ENCODE measurements at regions not wholly inside any gene's neighbourhood (a gene's known extent, or its start where the extent isn't known, plus 50 kb on each side); places are given as distances from the start of the nearest gene placed in this dataset.

DNA sequence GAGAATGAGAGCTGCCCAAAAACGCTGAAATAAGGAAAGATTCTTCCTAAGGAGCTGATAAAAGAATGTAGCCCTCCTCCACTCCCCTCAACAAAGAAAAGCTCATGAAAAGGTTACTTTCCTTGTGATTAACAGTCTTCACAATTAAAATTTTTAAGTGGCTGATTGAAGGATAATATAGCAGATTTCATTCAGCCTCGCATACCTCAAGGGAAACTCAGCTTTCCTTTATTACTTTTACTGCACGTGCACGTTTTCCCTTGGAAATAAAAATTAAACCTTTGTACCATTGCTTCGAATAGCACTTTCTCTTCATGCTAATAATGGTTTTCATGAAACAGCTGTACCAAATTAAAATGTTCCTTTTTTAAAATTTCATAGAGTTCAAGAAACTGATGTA lies 234.0 kb upstream of the GRAMD2B start:
- H3K4me3 ChIP-seq (ENCODE audit: low read depth, low read length) = no peak overlapping the region

DNA sequence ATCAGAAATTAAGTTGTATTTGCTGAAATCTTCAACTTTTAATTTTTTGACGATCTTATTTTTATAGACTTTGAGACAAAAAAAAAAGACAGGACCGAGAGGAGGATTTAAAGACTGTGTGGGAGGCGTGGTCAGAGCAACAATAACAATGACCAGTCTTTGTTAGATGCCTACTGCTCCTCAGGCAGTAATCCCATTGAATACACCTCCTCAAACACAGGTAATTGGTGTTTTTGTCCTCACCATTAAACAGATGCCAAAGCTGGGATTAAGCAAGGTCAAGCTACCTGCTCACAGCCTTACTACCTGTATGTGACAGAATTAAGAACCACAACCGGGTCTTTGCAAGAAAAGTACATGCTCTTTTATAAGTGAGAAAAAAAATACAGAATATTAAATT lies 233.3 kb upstream of the GRAMD2B start:
- no peak overlapping the region for H3K4me3 ChIP-seq (ENCODE audit: low read depth, low read length)

DNA sequence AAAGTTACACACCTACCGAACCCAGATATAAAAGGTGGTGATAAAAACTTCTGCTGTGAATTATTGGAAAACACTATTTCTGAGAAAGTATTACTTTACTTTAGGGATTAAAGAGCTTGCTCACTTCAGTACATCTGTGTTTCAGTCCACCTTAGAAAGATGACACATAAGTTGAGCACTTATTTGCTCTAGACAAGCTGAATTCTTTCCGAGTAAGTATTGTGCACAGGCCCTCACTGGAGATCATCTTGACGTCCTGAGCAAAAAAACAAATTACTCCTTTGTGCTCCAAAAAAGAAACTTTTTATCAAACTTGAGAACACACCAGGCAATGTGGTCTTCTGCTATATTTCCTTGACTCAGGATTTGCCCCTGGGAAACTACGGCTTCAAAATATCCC lies 231.0 kb upstream of the GRAMD2B start:
- H3K4me3 ChIP-seq (ENCODE audit: low read depth, low read length) = no peak overlapping the region

- no peak overlapping the region for H3K4me3 ChIP-seq (ENCODE audit: low read depth, low read length)
Measured at GRCh38 chr5:126195410-126196100, 227.7 kb upstream of the GRAMD2B start.

- H3K4me3 ChIP-seq (ENCODE audit: low read depth, low read length) = no peak overlapping the region
Measured at GRCh38 chr5:126198531-126198930, 224.7 kb upstream of the GRAMD2B start.

DNA sequence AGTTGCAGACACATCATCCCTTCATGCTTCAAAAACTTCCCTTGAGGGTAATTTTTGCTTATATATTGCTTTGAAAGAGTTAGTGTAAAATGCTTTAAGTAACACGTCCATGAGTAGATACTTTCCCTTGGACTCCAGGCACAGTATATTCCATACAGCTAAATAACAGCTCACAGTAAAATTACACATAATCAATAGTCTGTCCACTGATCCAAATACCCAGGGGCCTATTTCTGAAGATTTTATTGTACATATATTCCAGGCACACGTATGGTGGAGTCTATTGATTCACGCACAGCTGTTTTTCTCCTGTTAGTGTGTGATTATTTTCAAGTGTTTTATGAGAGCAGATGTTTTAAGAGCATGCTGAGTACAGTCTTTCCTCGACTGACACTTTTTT lies 223.7 kb upstream of the GRAMD2B start:
- no peak overlapping the region for H3K4me3 ChIP-seq (ENCODE audit: low read depth, low read length)

DNA sequence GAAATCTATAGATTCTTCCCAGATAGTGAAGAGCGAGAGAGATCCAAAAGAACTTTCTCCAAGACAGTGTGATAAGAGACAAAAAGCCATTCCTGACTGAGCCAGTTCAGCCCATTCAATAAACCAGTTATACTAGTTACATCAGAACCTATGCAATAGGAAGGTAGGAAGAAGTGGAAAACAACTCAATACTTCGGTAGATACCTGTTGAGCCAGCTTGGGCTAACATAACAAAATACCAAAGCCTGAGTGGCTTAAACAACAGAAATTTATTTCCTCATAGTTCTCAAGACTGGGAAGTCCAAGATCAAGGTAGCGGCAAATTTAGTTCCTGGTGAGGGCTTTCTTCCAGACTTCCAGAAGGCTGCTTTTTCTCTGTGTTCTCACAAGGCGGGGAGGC lies 214.5 kb upstream of the GRAMD2B start:
- no peak overlapping the region for H3K4me3 ChIP-seq (ENCODE audit: low read depth, low read length)

GRCh38 chr5:126210955-126211354 lies 212.3 kb upstream of the GRAMD2B start:
- H3K4me3 ChIP-seq (ENCODE audit: low read depth, low read length) = no peak overlapping the region

DNA sequence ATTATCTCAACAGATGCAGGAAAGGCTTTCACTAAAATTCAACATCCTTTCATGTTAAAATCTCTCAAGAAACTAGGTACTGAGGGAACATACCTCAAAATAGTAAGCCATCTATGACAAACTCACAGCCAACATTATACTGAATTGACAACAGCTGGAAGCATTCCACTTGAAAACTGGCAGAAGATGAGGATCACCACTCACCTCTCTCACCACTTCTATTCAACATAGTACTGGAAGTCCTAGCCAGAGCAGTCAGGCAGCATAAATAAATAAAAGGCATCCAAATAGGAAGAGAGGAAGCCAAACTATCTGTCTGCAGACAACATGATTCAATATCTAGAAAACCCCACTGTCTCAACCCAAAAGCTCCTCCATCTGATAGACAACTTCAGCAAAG lies 203.6 kb upstream of the GRAMD2B start:
- no peak overlapping the region for H3K4me3 ChIP-seq (ENCODE audit: low read depth, low read length)

- H3K4me3 ChIP-seq (ENCODE audit: low read depth, low read length) = no peak overlapping the region
Measured at GRCh38 chr5:126220725-126221124, 202.5 kb upstream of the GRAMD2B start.

- H3K4me3 ChIP-seq (ENCODE audit: low read depth, low read length) = no peak overlapping the region
Measured at GRCh38 chr5:126228934-126229333, 194.3 kb upstream of the GRAMD2B start.

DNA sequence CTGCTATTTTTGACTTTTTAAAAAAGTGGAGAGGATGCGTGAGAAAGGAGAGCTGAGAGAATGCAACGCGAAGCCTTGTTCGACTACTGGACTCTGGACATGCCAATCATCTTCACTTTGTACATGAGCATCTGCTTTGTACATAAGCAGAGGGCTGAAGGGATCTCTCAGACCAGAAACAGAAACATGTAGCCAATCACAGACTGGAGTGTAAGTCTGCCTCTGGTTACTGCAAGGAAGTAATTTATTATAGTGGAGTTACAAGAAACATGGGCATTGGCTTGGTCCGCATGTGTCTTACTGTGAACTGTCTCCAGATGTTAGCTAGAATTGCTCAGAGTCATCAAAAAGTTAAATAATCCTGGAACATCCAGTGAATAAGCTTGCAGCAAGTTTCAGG lies 190.0 kb upstream of the GRAMD2B start:
- H3K4me3 ChIP-seq (ENCODE audit: low read depth, low read length) = no peak overlapping the region

GRCh38 chr5:126234563-126235195 lies 188.5 kb upstream of the GRAMD2B start:
- H3K4me3 ChIP-seq (ENCODE audit: low read depth, low read length) = no peak overlapping the region

DNA sequence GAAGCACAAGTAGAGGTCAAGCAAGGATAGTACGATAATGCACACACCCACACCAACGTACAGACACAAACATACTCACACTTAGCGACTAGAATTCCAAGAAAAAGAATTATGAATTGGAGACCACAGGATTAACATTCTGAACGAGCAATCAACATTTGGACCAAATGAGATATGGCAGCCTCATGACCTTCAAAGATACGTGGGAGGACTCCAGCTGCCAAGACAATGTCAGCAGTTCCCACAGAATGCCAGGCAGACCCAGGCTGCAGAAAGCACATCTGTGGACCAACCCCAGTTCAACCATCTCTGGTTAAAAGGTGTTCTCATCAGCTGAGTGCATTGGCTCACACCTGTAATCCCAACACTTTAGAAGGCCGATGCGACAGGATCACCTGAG lies 187.6 kb upstream of the GRAMD2B start:
- no peak overlapping the region for H3K4me3 ChIP-seq (ENCODE audit: low read depth, low read length)

GRCh38 chr5:126236994-126237393 lies 186.2 kb upstream of the GRAMD2B start:
- H3K4me3 ChIP-seq (ENCODE audit: low read depth, low read length) = no peak overlapping the region

DNA sequence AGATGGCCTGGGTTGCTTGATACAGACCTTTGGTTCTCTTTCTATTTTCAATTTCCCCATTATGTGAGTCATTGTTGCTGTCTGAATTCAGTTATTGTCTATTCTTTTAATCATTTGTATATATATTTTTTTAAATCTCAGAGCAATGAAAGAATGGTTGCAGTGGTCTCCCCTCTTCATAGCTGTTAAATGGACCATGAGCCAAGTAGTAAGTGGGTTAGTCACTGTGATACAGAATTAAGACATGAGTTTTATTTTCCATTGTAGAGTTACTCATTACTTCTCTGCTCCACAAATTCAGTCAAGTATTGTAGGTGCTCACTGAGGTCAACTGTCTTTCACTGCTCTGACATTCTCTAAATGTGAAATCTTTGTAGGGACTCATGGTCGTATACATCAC lies 174.6 kb upstream of the GRAMD2B start:
- H3K4me3 ChIP-seq (ENCODE audit: low read depth, low read length) = no peak overlapping the region

- H3K4me3 ChIP-seq (ENCODE audit: low read depth, low read length) = no peak overlapping the region
Measured at GRCh38 chr5:126251024-126251423, 172.2 kb upstream of the GRAMD2B start.

DNA sequence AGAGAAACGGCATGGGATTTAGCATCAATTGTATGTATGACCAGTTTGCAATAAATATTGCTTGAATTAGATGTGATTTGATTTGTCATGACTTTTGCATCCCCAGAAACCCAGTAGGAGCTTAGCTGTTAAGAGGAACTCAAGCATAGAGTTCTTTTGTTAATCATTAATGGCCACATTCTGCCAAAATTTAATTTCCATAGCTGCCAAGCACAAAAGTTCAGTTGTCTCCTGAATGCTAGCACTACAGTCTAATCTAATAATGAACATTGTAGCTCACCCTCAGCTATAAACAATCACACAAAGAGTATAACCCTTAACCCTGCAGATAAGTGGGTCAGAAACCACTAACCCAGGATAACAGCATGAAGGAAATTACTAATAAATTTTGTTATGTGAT lies 169.8 kb upstream of the GRAMD2B start:
- H3K4me3 ChIP-seq (ENCODE audit: low read depth, low read length) = no peak overlapping the region

DNA sequence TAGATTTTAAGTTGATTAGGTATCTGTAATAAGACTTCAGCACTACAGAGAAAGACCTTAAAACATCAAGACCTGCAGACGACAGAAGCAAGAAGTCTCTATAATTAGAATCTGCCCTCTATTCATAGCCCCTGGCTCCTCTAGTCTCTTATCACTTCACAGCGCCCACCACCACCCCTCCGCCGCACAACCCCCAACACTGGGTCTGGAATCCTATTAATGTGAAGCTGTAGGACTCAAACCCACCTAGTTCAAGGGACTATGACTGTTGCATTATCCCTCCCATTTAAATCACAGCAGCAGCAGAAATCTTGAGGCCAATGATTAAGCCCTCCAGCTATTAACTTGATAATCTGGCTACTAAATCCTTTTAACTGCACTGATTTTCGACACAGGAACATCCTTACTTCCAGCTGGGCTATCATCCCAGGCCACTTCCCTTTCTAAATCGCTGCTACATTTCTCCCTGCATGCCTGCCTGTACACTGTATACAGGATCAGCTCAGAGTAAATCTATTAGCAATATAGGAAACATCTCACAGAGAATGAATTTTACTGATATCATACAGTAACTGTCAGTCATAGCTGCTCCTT lies 159.5 kb upstream of the GRAMD2B start:
- no peak overlapping the region for H3K4me3 ChIP-seq (ENCODE audit: low read depth, low read length)

- H3K4me3 ChIP-seq (ENCODE audit: low read depth, low read length) = no peak overlapping the region
Measured at GRCh38 chr5:126265917-126266316, 157.3 kb upstream of the GRAMD2B start.

DNA sequence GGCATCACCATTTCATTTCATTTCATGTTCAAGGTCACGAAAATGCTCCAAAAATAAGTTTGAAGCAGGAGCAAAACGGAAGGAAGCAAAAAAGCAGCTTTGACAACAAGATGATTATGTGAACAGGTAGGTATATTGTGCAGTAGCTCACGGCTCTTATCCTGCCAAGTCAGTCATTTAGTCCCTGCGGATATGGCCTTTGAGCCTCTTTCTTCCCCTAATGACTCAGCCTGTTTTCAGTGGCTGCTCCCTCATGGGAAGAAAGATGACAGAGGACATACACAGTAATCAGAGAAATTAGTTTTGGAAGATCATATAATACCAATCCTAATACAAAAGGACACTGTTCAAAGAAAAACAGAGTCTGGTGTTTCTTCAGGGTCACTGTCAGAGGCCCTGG lies 155.8 kb upstream of the GRAMD2B start:
- no peak overlapping the region for H3K4me3 ChIP-seq (ENCODE audit: low read depth, low read length)

DNA sequence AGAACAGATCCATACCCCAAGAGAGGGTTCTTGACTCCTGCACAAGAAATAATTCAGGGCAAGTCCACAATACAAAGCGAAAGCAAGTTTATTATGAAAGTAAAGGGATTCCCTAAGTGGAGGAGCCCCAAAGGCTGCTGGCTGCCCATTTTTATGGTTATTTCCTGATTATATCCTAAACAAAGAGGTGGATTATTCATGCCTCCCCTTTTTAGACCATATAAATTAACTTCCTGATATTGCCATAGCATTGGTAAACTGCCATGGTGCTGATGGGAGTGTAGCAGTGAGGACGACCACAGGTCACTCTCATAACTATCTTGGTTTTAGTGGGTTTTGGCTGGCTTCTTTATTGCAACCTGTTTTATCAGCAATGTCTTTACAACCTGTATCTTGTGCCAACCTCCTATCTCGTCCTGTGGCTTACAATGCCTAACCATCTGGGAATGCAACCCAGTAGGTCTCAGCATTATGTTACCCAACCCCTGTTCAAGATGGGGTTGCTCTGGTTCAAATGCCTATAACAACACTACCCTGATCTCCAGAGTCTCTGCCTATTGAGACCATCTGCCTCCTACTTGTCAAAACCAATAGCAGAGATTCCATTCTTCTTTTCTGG lies 154.4 kb upstream of the GRAMD2B start:
- H3K4me3 ChIP-seq (ENCODE audit: low read depth, low read length) = no peak overlapping the region

Data from iPS-11a (cell line).